NCI-H2196 treated with DMSO at 0.1 percent for 48 hours (cell line): ENCODE measurements at regions not wholly inside any gene's neighbourhood (a gene's known extent, or its start where the extent isn't known, plus 50 kb on each side); places are given as distances from the start of the nearest gene placed in this dataset.
A peak's percentile ranks its signal among the peaks of the same experiment; 100 is the strongest.

Experiments
- DNase-seq: peaks from one replicate; lab custom pipeline; 2025; ENCODE audit not compliant: unreplicated experiment; lab: John Stamatoyannopoulos, UW

- DNase-seq: no peak
Measured at GRCh38 chr3:117595615-117596014, 886.0 kb downstream of the TUSC7 start.

- no peak for DNase-seq
Measured at GRCh38 chr3:117596503-117596902, 886.9 kb downstream of the TUSC7 start.

GRCh38 chr3:117597865-117598264, 888.3 kb downstream of the TUSC7 start:
- DNase-seq: no peak

GRCh38 chr3:117600112-117600511, 890.5 kb downstream of the TUSC7 start:
- DNase-seq: no peak

DNA sequence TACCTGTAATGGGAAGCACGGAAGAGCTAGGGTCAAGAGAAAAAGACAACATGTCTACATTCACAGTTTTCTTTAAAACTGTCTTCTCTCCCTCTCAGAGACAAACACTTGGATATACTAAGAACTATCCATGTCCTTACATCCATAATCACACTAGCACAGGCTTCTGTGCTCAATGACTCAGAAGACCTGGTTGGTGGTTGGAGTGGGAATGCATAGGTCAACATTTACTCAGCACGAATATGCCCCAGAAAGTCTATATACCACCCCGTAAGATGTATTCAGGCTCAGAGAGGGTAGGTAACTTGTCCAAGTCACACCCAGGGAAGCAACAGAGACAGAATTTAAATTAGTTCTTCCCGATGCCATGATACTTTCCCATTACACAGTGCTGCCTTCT, 891.1 kb downstream of the TUSC7 start:
- DNase-seq: no peak

GRCh38 chr3:117602058-117602644, 892.6 kb downstream of the TUSC7 start:
- no peak for DNase-seq

DNA sequence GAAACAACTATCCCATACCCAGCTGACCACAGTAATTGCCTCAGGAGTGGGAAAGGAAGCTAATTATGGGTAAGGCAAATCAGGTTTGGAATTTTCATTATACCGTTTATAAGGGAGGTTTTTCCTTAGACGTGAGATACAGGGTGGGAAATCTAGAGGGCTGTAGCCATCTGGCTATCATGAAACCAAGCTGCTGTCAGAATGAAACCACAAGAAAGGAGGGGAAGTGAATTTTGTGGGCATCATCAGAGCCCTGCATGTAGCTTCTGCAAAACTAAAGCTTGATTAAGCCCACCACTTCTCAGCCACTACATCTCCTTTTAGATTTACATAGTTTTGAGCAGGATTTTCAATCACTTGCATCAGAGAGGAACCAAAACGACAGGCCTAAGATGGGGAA, 893.5 kb downstream of the TUSC7 start:
- no peak for DNase-seq

- no peak for DNase-seq
Measured at GRCh38 chr3:117606866-117607265, 897.3 kb downstream of the TUSC7 start.

- no peak for DNase-seq
Measured at GRCh38 chr3:117609330-117609729, 899.8 kb downstream of the TUSC7 start.

- no peak for DNase-seq
Measured at GRCh38 chr3:117610156-117610555, 900.6 kb downstream of the TUSC7 start.

DNA sequence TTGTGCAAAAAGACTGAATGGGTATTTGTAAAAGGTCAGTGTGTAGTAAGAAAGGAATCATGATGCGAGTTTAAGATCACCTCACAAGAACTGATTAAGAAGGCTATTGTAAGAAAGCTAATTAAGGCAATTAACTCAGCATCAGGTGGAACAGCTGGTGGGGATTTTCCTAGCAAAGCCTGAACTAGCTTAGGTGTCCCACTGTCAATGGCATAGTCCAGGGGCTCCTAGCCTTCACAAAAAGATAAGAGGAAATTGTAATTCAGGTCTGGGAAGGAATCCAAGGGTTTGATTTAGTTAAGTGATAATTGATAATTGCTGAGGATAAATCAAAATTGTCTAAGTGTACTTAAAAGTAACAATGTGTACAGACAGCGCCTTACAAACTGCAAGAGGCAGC, 901.6 kb downstream of the TUSC7 start:
- DNase-seq: no peak

- no peak for DNase-seq
Measured at GRCh38 chr3:117616227-117616626, 906.6 kb downstream of the TUSC7 start.

GRCh38 chr3:117617906-117618305, 908.3 kb downstream of the TUSC7 start:
- DNase-seq: no peak

DNA sequence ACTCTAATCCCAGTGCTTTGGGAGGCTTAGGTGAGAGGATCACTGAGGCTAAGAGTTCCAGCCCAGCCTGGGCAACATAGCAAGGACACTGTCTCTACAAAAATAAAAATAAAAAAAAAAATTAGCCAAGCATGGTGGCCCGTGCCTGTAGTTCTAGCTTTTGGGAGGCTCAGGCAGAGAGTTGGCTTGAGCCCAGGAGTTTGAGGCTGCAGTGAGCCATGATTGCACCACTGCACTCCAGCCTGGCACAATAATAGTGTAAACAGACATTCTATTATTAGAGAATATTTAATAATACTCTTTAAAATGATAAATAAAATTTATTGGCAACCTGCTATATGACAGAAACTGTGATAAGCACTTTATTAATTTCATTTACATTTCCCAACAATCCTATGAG, 908.9 kb downstream of the TUSC7 start:
- DNase-seq: no peak

- no peak for DNase-seq
Measured at GRCh38 chr3:117619805-117620204, 910.2 kb downstream of the TUSC7 start.

GRCh38 chr3:117622171-117622841, 912.7 kb downstream of the TUSC7 start:
- no peak for DNase-seq

DNA sequence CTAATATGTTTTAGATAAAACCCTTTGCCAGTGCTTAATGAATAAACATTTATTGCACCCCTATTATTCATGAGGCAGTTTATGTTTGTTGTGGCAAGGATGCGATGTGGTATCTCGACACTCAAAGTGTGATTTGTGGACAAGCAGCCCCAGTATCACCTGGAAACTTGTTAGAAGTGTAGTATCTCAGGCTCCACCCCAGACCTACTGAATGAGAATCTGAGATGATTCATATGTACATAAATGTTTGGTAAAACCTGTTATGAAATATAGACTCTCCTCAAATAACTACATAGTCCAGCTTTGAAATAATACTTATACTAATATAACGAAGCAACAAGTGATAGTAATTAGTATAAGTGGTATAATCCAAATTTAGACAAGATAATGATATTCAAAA, 914.8 kb downstream of the TUSC7 start:
- no peak for DNase-seq

GRCh38 chr3:117625174-117625573, 915.6 kb downstream of the TUSC7 start:
- no peak for DNase-seq

GRCh38 chr3:117626577-117626976, 917.0 kb downstream of the TUSC7 start:
- DNase-seq: no peak

- peak; percentile 98 for DNase-seq
Measured at GRCh38 chr3:117628823-117629291, 919.3 kb downstream of the TUSC7 start.

- no peak for DNase-seq
Measured at GRCh38 chr3:117629505-117629904, 919.9 kb downstream of the TUSC7 start.

- no peak for DNase-seq
Measured at GRCh38 chr3:117630469-117630868, 920.9 kb downstream of the TUSC7 start.

DNA sequence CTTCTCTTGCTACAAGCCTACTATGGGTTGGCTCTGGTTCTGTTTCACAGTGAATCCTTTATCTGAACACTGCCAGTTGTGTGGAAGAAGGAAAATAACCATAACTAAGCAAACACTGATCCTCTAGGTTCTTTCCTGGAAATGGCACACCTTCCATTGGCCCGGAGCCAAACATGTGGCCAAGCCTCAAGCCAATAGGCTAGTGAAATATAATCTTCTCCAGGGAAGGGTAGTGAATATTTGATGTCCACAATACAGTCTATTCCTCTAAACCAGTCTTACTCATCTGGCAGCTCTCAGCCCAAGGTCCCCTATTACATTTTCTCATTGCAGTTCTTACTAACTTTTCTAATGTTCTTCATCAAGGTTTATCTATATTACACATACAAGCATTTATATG, 921.3 kb downstream of the TUSC7 start:
- DNase-seq: peak; percentile 88
